ENCODE measurements at regions not wholly inside any gene's neighbourhood (a gene's known extent, or its start where the extent isn't known, plus 50 kb on each side); places are given as distances from the start of the nearest gene placed in this dataset.

GRCh38 chr16:27719106-27719445 lies 169.1 kb downstream of the KATNIP start:
- DNase-seq (ENCODE audit: low spot score), result no peak

GRCh38 chr16:27720731-27721530 lies 171.0 kb downstream of the KATNIP start:
- DNase-seq (ENCODE audit: low spot score), result no peak

- DNase-seq (ENCODE audit: low spot score), result peak; percentile 76
These were observed 171.7 kb downstream of the KATNIP start for GRCh38 chr16:27721531-27722181.

GRCh38 chr16:27722207-27722606 lies 172.3 kb downstream of the KATNIP start:
- no peak for DNase-seq (ENCODE audit: low spot score)

- DNase-seq (ENCODE audit: low spot score), result no peak
These were observed 173.0 kb downstream of the KATNIP start for GRCh38 chr16:27722892-27723450.

- DNase-seq (ENCODE audit: low spot score), result no peak
These were observed 174.0 kb downstream of the KATNIP start for GRCh38 chr16:27723711-27724481.

- peak; percentile 34 for DNase-seq (ENCODE audit: low spot score)
These were observed 174.7 kb downstream of the KATNIP start for GRCh38 chr16:27724482-27725235.

GRCh38 chr16:27725236-27726000 lies 175.5 kb downstream of the KATNIP start:
- DNase-seq (ENCODE audit: low spot score), result no peak

- no peak for DNase-seq (ENCODE audit: low spot score)
These were observed 176.8 kb downstream of the KATNIP start for GRCh38 chr16:27726621-27727261.

GRCh38 chr16:27727941-27728340 lies 178.0 kb downstream of the KATNIP start:
- no peak for DNase-seq (ENCODE audit: low spot score)

GRCh38 chr16:27728691-27729090 lies 178.7 kb downstream of the KATNIP start:
- no peak for DNase-seq (ENCODE audit: low spot score)

- DNase-seq (ENCODE audit: low spot score), result no peak
These were observed 179.8 kb downstream of the KATNIP start for GRCh38 chr16:27729516-27730304.

GRCh38 chr16:27730661-27731210 lies 180.8 kb downstream of the KATNIP start:
- no peak for DNase-seq (ENCODE audit: low spot score)

- DNase-seq (ENCODE audit: low spot score), result no peak
These were observed 185.1 kb downstream of the KATNIP start for GRCh38 chr16:27735031-27735430.

- no peak for DNase-seq (ENCODE audit: low spot score)
These were observed 186.5 kb downstream of the KATNIP start for GRCh38 chr16:27736431-27736830.

GRCh38 chr16:27737513-27737912 lies 187.6 kb downstream of the KATNIP start:
- no peak for DNase-seq (ENCODE audit: low spot score)
